ENCODE measurements at regions not wholly inside any gene's neighbourhood (a gene's known extent, or its start where the extent isn't known, plus 50 kb on each side); places are given as distances from the start of the nearest gene placed in this dataset.
"Not testable (repeated sequence)": the region's sequence is repeated elsewhere in the genome, so short reads cannot be mapped to it uniquely, and the experiment has no call there.

GRCh38 chr2:132220589-132220988 lies 58.8 kb upstream of the ANKRD30BL start:
- DNase-seq, result not testable (repeated sequence)

- not testable (repeated sequence) for DNase-seq
Measured at GRCh38 chr2:132221886-132222285, 60.1 kb upstream of the ANKRD30BL start.

- DNase-seq, result no peak
Measured at GRCh38 chr2:132252191-132252893, 90.6 kb upstream of the ANKRD30BL start.

- DNase-seq, result no peak
Measured at GRCh38 chr2:132252894-132253264, 91.1 kb upstream of the ANKRD30BL start.

GRCh38 chr2:132253496-132254305 lies 91.9 kb upstream of the ANKRD30BL start:
- no peak for DNase-seq

GRCh38 chr2:132254306-132254919 lies 92.7 kb upstream of the ANKRD30BL start:
- DNase-seq, result not testable (repeated sequence)

- DNase-seq, result no peak
Measured at GRCh38 chr2:132255714-132256113, 94.0 kb upstream of the ANKRD30BL start.

GRCh38 chr2:132256251-132256902 lies 94.6 kb upstream of the ANKRD30BL start:
- peak; percentile 53 for DNase-seq

- not testable (repeated sequence) for DNase-seq
Measured at GRCh38 chr2:132256903-132257300, 95.2 kb upstream of the ANKRD30BL start.

- DNase-seq, result peak; percentile 84
Measured at GRCh38 chr2:132257301-132258171, 95.8 kb upstream of the ANKRD30BL start.

GRCh38 chr2:132259276-132259675 lies 97.5 kb upstream of the ANKRD30BL start:
- not testable (repeated sequence) for DNase-seq

GRCh38 chr2:132265595-132265994 lies 103.8 kb upstream of the ANKRD30BL start:
- not testable (repeated sequence) for DNase-seq

GRCh38 chr2:132267105-132267497 lies 105.3 kb upstream of the ANKRD30BL start:
- DNase-seq, result no peak

GRCh38 chr2:132267498-132268283 lies 105.9 kb upstream of the ANKRD30BL start:
- DNase-seq, result peak; percentile 81

- peak; percentile 87 for DNase-seq
Measured at GRCh38 chr2:132268284-132268976, 106.7 kb upstream of the ANKRD30BL start.

GRCh38 chr2:132268977-132269523 lies 107.3 kb upstream of the ANKRD30BL start:
- DNase-seq, result no peak

- no peak for DNase-seq
Measured at GRCh38 chr2:132270255-132270654, 108.5 kb upstream of the ANKRD30BL start.

- no peak for DNase-seq
Measured at GRCh38 chr2:132270981-132271546, 109.3 kb upstream of the ANKRD30BL start.

GRCh38 chr2:132271794-132272193 lies 110.0 kb upstream of the ANKRD30BL start:
- not testable (repeated sequence) for DNase-seq

GRCh38 chr2:132272713-132273112 lies 111.0 kb upstream of the ANKRD30BL start:
- DNase-seq, result no peak

Data from retina (tissue), 1 donor.